NCI-H146 (cell line): ENCODE measurements at regions not wholly inside any gene's neighbourhood (a gene's known extent, or its start where the extent isn't known, plus 50 kb on each side); places are given as distances from the start of the nearest gene placed in this dataset.

ENCODE experiments used
- DNase-seq: peaks from one replicate; lab custom pipeline; 2025; lab: John Stamatoyannopoulos, UW

GRCh38 chr13:86737334-86737932, 933.7 kb upstream of the SLITRK5 start:
- DNase-seq = no peak

DNA sequence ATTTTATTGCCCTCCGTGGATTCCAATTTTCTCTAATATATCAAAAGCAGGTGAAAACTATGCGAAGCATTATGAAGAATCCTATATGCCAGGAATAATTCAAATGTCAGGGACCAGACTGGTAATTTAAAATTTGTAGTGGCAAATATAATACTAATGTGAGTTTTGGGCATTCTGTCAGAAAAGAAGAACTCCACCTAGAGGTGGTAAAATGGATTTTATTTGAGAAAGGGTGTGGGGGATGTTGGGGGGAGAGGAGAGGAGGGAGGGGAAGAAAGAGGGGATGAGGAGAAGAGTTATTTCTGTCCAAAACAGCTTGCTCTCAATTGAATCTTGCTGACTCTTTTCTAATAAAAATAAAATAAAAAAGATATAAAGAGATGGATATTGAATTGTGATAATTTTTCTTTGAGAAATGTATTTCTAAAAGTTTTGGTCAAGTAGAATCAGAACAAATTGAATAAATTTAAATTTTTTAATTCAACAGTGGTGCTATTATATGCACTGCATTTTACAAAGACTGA, 929.3 kb upstream of the SLITRK5 start:
- DNase-seq = no peak

- DNase-seq = no peak
These were observed 913.8 kb upstream of the SLITRK5 start for GRCh38 chr13:86757236-86757978.

DNA sequence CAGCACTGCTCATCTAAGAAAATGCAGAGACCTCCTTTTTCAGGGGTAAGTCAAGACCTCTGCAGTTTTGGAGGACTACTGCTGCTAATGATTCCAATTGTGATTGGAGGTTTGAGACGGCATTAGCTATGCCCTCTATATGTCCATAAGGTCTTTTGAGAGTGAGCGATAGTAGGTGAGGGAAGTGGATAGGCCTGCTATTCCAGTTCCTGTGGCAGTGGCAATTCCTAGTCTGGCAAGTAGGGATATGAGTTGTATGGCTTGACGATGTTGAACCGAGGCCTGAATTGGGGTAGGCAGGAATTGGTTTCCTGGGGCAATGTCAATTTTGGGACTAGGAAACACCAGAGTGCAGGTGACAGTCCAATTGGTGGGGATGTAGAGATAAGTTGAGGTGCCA, 913.1 kb upstream of the SLITRK5 start:
- DNase-seq = no peak

GRCh38 chr13:86760620-86761019, 910.6 kb upstream of the SLITRK5 start:
- DNase-seq = no peak

- DNase-seq = no peak
These were observed 905.7 kb upstream of the SLITRK5 start for GRCh38 chr13:86765462-86765861.

DNA sequence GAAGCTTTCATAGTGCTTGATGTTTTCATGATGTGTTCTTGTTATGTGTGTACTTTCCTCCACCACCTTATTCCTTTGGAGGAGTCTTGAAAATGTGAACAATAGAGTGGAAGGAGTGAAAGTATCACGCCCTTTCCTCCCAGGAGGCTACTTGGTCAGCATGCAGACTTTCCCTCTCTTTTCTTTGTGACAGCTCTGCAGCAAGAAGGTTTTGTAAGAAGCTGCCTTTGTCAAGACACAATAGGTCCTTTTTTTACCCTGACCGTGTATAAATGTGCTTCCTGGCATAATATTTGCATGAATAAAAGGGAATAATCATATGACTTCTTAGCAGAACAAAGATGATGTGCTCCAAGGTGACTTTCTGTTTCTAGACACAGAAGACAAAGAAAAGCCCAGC, 882.6 kb upstream of the SLITRK5 start:
- DNase-seq = no peak

DNA sequence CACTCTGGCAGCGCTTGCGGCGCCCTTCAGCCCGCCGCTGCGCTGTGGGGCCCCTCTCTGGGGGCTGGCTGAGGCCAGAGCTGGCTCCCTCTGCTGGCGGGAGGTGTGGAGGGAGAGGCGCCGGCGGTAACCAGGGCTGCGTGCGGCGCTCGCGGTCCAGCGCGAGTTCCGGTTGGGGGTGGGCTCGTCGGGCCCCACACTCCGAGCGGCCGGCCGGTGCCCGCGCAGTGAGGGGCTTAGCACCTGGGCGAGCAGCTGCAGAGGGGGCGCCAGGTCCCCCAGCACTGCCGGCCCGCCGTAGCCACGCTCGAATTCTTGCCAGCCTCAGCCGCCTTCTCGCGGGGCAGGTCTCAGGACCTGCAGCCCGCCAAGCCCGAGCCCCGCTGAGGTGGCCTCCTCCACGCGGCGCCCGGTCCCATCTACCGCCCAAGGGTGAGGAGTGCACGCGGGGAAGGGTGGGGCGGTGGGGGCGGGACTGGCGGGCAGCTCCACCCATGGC, 879.0 kb upstream of the SLITRK5 start:
- DNase-seq = no peak

DNA sequence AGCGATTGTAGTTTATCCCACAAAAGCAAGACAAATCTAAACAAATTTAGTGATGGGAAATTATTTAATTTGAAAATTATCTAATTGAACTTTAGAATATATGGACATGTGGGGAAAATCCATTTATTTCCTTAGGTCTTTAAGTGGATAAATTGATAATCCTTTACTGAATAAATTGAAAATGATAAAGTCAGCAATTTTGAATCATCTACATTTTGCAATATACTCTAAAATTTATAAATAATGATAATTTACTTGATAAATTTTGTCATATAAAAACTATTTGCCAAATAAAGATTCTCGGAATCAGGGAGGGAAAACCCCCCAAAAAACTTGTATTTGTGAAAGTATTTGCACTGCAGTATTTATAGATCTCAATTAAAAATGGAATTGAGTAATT, 875.3 kb upstream of the SLITRK5 start:
- DNase-seq = no peak

GRCh38 chr13:86810361-86810760, 860.8 kb upstream of the SLITRK5 start:
- DNase-seq = no peak

DNA sequence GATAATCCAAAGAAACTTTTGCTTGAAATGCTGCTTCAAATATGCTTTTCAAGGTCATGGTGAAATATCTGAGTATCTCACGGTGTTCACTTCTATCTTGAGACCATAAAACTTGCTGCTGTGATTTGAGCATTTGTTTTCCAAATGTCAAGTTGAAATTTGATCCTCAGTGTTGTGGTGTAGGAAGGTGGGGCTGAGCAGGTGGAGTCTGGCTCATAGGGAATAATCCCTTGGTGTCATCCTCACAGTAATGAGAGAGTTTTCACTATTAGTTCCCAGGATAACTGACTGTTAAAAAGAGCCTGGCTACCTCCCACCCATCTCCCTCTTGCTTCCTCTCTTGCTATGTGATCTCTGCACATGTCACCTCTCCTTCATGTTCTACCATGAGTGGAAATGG, 858.0 kb upstream of the SLITRK5 start:
- DNase-seq = no peak

- DNase-seq = no peak
These were observed 845.8 kb upstream of the SLITRK5 start for GRCh38 chr13:86825410-86825809.

DNA sequence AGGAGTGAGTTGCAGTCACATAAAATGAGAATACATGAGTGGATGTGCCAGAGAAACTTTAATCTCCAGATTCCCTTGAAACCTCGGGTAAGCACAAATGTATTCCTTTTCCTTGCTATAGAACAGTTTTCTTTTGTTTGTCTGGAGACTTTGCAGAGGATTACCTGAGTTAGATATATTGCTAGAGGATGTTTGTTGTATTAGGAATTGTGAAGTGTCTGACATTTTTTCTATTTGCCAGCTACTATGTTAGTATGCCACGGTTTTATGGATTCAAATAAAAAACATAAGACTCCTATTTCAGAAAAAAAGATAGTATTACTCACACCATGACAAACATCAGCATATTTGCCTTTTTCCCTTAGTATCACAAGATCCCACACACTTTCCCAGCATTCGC, 844.9 kb upstream of the SLITRK5 start:
- DNase-seq = no peak

- no peak for DNase-seq
These were observed 841.1 kb upstream of the SLITRK5 start for GRCh38 chr13:86830046-86830445.

DNA sequence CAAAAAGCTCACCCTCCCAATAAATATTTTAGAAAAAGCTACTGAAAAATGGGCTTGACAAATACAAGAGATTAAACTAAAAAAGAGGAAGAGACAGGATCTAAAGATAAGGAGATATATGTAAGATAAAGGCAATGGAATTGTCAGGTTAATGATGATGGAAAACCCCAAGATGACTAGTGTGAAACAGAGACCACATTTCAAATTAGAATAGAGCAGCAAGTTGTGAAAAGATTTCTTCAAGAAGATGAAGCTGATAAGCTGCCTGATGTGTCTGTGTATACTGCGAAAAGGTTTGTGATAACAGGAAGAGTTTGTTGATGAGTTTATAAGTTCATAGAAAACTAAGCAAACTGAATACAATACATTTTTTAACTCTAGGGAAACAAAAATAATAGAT, 840.1 kb upstream of the SLITRK5 start:
- no peak for DNase-seq

DNA sequence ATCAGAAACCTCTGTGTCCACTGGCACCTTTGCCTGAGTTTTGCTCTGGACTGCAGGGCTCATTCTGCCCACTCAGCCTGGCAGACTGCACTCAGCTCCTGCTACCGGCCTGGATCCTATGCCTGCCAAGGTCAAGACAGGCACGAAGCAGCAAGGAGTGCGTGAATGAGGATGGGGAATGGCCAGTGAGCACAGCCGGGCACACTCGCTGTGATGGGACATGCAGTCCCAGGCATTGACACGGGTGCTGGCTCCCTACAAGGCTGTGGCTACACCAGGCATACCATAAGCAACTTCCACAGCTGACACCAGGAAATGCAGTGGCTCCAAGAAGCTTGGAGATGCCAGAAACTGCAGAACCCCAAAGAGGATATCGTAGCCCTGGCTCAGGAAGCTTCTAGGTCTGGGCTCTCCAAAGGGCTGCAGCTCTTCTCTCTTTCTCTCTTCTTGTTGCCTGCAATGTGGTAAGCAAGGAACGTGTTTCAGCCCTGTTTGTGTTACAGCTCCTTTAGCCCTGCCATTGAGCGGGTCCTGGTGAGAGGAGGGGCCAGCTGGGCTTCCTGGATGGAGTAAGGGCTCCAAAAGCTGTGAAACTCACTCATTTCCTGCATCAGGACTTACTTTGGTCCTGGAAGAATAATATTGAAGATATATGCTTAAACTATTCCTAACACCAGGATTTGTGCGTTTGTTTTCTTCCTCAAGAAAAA, 832.6 kb upstream of the SLITRK5 start:
- no peak for DNase-seq

DNA sequence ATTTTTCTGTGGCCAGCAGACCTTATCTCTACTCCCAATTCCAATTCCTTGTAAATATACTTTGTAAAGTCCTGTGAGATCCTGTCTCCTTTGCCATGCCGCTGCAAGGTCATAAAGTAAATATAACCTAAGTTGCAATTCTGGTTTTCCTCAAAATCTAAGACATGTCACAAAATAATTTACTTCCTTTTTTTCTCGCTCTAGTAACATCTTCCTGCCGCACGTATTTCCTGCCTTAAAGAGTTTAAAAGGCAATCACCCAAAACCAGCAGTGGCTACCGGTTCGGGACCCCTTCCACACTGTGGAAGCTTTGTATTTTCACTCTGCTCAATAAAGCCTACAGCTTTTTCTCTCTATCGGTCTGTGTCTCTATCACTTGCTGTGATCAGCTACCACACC, 832.0 kb upstream of the SLITRK5 start:
- DNase-seq = no peak

DNA sequence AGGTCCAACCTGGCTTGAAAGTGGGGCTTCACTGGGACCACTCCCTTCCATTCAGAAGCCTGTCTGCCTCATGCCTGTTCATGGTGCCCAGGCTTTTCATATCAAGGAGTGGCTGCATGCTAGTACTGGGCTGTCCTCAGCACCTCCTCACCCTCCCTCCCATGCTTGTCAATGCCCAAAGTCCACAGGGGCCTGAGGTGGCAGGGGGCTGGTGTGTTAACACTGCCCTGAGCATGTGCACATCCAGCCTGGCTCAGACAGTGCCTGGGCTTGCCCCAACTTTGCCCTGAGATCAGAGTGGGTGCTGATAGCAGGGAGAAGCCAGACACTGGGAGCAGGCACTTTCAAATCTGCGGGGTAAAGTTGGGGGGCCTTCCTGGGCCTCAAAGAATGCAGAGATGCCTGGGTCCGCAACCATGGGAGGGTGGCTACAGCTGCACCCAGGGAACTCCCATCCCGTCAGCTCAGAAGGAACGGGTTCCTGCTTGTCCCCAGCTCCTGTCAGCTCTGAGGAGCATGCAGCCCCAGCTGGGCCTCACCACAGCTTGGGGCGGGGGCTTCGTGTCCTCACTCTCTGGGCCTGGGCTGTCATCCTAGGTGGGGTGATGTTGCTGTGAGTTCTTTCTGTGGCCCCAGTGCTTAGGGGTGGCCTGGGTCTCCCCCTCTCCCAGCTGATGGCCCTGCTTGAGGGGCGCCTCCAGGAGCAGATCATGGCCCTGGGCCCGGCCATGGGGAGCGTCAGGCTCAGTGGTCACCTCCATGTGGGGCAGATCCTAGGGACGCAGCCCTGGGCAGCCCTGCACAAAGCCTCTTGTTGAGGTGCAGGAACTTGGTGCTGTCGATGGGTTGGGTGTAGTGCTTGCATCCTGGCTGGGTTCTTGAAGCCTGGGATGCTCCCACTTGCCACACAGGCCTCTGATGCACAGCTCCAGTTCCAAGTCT, 830.6 kb upstream of the SLITRK5 start:
- no peak for DNase-seq

- DNase-seq = no peak
These were observed 829.9 kb upstream of the SLITRK5 start for GRCh38 chr13:86841264-86841663.

DNA sequence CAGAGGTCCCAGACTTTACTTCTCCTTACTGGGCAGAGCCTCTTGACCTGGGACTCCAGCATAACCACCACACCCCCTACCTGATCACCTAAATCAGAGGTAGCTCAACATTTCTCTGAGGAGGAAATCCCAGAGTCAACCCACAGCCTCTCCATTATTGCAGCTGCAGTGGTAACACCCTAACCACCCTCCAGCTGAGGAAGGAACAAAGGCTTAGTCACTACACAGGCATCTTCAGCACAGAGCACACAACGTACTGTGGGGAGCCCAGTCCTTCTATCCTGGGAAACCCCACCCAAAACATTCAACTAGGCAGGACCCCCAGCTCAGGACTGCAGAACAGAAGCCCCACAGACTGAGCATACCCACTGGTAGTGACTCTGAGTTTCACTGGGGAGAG, 824.7 kb upstream of the SLITRK5 start:
- no peak for DNase-seq

DNA sequence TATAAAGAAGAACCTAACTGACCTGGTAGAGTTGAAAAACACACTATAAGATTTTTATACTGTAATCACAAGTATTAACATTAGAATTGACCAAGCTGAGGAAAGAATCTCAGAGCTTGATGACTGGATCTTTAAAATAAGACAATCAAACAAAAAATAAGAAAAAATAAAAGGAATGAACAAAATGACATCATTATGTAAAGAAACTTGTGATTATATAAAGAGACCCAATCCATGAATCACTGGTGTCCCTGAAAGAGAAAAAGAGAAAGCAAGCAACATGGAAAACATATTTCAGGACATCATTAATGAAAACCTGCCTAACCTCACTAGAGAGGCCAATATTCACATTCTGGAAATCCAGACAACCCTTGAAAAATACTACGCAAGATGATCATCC, 822.5 kb upstream of the SLITRK5 start:
- DNase-seq = no peak

GRCh38 chr13:86856991-86857390, 814.2 kb upstream of the SLITRK5 start:
- DNase-seq = no peak
